GM12865 (cell line): ENCODE measurements at regions not wholly inside any gene's neighbourhood (a gene's known extent, or its start where the extent isn't known, plus 50 kb on each side); places are given as distances from the start of the nearest gene placed in this dataset.

Source experiments
- DNase-seq: peaks from one replicate; pipeline ENCODE4 v3.0.0; 2010; ENCODE audit warnings: low read depth
- H3K4me3 ChIP-seq: 2 replicates; pipeline ENCODE4 v1.5.1; 2011; ENCODE audit warnings: mild to moderate bottlenecking, low read depth, low read length, control low read depth
- TF ChIP-seq, protein P1 (sequence below): IDR thresholded peaks from 2 replicates; pipeline ENCODE4 v1.5.1; 2011; ENCODE audit warnings: low read length, control low read depth, low read depth, inconsistent platforms; ENCODE audit not compliant: insufficient read depth; ENCODE audit errors: missing control alignments

DNA sequence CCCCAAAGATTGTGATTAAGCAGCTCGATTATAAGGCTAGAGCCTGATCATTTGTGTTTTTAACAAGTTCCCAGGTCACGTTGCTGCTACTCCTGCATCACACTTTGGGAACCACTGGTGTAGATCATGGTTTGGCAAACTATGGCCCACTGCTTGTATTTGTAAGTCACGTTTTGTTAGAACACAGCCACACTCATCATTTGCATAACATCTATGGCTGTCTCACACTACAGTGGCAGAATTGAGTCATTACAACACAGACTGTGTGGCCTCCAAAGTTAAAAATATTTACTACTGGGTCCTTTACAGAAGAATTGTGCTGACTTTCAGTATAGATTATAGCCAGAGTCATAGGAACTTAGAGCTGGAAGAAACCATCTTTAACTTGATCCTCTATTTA, 515.3 kb upstream of the PSMD7 start:
- TF ChIP-seq, protein P1, sequence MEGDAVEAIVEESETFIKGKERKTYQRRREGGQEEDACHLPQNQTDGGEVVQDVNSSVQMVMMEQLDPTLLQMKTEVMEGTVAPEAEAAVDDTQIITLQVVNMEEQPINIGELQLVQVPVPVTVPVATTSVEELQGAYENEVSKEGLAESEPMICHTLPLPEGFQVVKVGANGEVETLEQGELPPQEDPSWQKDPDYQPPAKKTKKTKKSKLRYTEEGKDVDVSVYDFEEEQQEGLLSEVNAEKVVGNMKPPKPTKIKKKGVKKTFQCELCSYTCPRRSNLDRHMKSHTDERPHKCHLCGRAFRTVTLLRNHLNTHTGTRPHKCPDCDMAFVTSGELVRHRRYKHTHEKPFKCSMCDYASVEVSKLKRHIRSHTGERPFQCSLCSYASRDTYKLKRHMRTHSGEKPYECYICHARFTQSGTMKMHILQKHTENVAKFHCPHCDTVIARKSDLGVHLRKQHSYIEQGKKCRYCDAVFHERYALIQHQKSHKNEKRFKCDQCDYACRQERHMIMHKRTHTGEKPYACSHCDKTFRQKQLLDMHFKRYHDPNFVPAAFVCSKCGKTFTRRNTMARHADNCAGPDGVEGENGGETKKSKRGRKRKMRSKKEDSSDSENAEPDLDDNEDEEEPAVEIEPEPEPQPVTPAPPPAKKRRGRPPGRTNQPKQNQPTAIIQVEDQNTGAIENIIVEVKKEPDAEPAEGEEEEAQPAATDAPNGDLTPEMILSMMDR = no peak
- peak; percentile 38 for DNase-seq
- no peak overlapping the region for H3K4me3 ChIP-seq

DNA sequence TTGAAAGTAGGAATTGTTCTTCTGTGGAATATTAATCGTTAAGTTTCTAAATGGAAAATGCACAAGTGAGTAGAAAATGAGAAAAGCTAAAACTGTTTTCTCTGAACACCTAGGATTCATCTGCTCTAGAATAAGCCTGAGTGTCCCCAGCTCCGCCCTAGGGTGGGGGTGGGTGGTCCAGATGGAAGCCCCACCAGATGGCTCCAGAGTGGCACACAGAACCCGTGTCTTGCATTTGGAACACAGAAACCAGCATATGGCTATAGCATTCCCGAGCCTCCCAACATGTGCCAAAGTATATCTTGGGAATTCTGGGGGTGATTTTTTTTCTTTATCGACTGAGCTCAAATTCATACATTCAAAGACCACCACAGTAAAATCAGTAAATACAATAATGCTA, 517.7 kb upstream of the PSMD7 start:
- TF ChIP-seq, protein P1 = no peak
- no peak overlapping the region for H3K4me3 ChIP-seq
- DNase-seq = no peak

DNA sequence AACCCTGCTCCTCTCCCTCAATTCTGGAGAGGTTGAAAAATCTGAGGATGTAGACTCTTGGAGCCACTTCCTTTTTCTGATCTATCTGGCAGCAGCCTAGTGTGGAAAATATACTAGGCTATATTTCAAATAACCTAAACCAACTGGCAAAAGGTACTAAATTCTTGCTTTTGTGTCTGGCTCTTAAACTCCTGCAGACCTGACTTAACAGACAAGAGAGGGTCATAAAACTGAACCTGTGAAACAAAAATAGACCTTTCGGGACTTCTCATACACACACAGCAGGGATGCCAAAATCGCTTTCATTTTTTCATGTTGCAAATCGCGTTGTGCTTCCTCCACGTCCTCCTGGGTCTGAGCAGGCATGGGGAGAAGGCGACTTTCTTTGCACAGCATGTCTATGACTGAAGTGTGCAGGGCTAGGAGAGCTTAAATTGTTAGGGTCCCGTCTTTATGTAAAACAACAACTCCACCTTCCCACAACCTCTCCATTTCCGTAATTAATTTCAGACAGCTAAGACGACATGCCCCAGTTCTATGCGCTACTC, 520.7 kb upstream of the PSMD7 start:
- TF ChIP-seq, protein P1 = no peak
- no peak overlapping the region for H3K4me3 ChIP-seq
- DNase-seq = no peak

DNA sequence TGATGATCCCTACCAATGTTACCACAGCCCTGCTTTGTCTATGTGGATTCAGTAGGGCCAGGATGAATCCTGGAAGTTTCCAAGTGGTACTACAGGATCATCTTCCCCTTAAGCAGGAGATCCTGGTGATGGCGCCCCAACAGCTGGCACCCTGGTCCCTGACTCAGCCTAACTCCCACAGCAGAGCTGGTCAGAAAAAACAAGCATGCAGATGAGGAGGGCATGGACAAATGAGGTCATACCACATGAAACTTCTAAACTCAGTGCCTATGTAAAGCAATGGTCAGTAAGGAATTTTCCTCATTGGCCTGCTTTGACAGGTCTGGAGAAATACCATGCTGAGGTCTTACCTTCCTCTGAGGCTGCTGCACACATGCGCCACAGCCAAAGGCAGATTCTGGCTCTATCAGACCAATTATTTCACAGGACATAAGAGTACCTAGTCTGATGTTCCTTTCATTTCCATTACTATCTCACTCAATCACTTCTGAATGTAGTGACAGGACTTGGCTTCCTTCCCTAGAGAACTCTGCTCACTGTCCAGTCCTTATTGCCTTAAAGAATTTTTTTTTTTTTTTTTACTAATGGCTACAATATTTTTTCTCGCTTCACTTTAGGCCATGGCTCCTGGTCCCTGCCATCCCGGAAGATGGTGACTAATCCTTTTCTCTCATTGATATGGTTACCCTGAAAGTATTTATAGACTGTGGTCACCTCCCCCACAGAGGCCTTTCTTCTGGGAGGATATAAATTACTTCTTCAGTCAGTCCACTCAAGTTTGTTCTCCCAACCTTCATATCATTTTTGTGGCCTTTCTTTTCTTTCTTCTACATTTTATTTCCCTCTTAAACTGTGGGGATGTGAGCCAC, 525.2 kb upstream of the PSMD7 start:
- TF ChIP-seq, protein P1 = no peak
- DNase-seq = no peak

DNA sequence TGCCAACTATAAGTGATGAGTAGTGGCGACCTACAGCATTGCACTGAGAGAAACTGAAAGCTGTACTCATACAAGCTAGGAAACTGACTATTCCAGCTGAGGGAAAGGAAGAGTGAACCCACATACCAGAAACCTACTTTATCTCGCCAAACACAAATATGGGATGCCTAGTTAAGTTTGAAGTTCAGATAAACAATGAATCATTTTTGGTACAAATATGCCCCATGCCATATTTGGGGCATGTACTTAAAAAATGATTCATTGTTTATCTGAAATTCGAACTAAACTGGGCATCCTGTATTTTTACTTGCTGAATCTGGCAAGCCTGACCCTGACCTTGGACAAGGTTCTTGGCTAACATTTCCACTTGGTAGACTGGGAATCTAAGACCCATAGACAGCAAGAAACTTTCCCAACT, 527.8 kb upstream of the PSMD7 start:
- H3K4me3 ChIP-seq = no peak overlapping the region
- TF ChIP-seq, protein P1 = no peak
- DNase-seq = no peak

More for the DNA sequence above, 525.2 kb upstream of the PSMD7 start:
- H3K4me3 ChIP-seq = no peak overlapping the region

DNA sequence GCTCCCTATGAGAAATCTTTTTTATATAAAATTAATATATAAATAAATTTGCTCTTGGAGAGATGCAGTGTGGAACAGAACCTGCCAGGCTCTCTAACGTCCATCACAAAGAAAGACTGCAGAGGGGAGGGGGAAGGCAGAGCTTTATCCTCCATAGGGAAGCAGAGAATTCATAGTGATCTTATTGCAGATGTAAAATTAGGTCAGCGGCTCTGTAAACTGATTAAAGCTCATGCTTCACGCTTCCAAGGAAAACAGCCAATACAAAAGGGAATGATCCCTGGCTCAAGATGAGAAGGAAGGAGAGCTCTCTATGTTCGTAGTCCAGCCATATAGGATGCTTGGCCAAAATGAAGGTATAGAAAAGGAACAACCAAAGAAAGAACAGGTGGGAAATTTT, 532.3 kb upstream of the PSMD7 start:
- H3K4me3 ChIP-seq = no peak overlapping the region
- TF ChIP-seq, protein P1 = no peak
- DNase-seq = no peak
